Lung (tissue), 11 donors: ENCODE measurements at regions not wholly inside any gene's neighbourhood (a gene's known extent, or its start where the extent isn't known, plus 50 kb on each side); places are given as distances from the start of the nearest gene placed in this dataset.

Source experiments
- ATAC-seq: fragments of 200-7000 bp; cut with Tn5 transposase; one replicate; pipeline ENCODE4 v1.9.1; 2020; ENCODE audit warnings: moderate number of reproducible peaks; ENCODE audit not compliant: insufficient read depth, low FRiP score
- DNase-seq, 3 donors: peaks; one replicate each; pipeline ENCODE4 v3.0.0-alpha.2; 2013 to 2017
- H3K27ac ChIP-seq, 2 donors: one replicate each; pipeline ENCODE4 v1.5.1; 2013; ENCODE audit warnings: mild to moderate bottlenecking in 2 of 2, moderate library complexity in 2 of 2, control low read depth in 1 of 2, inconsistent platforms in 1 of 2, low read depth in 1 of 2, low read length in 1 of 2
- H3K27me3 ChIP-seq, 3 donors: one replicate each; pipeline ENCODE4 v1.5.1; 2013; ENCODE audit warnings: low read length in 2 of 3; ENCODE audit not compliant: control insufficient read depth in 3 of 3, insufficient read depth in 3 of 3
- H3K36me3 ChIP-seq, 4 donors: one replicate each; pipeline ENCODE4 v1.5.1; 2013; ENCODE audit warnings: low read length in 4 of 4, mild to moderate bottlenecking in 1 of 4, moderate library complexity in 1 of 4; ENCODE audit not compliant: control insufficient read depth in 4 of 4, insufficient read depth in 4 of 4
- H3K4me1 ChIP-seq, 5 donors: one replicate each; pipeline ENCODE4 v1.5.1; 2013; ENCODE audit warnings: low read length in 5 of 5, mild to moderate bottlenecking in 2 of 5, moderate library complexity in 1 of 5; ENCODE audit not compliant: control insufficient read depth in 5 of 5, insufficient read depth in 5 of 5
- H3K4me3 ChIP-seq: one replicate; pipeline ENCODE4 v1.5.1; 2013; ENCODE audit warnings: mild to moderate bottlenecking, control low read depth, moderate library complexity
- H3K9ac ChIP-seq, 2 donors: one replicate each; pipeline ENCODE4 v1.5.1; 2013; ENCODE audit warnings: low read length in 2 of 2, control low read depth in 1 of 2; ENCODE audit not compliant: insufficient read depth in 1 of 2
- H3K9me3 ChIP-seq, 4 donors: one replicate each; pipeline ENCODE4 v1.5.1; 2013; ENCODE audit warnings: low read length in 3 of 4, mild to moderate bottlenecking in 1 of 4, moderate library complexity in 1 of 4; ENCODE audit not compliant: control insufficient read depth in 4 of 4, insufficient read depth in 3 of 4
- WGBS, 2 donors: extraction: QIAGEN DNeasy Blood & Tissue Kit; methylation state at CpG; one replicate each; pipeline ENCODE4 v1.1.7; 2013; 5-methylcytosine and 5-hydroxymethylcytosine counted together
- TF ChIP-seq, protein P1 (sequence below): IDR thresholded peaks from 2 replicates; pipeline ENCODE4 v1.5.1; 2012; ENCODE audit warnings: mild to moderate bottlenecking; ENCODE audit errors: control extremely low read depth, extremely low read depth
- donor health status: control.
- donor health status: control.
- donor health status: Bipolar disorder and iron deficiency.
- donor health status: healthy.
- donor health status: DM: yes; HTN: yes; CAD: no.

DNA sequence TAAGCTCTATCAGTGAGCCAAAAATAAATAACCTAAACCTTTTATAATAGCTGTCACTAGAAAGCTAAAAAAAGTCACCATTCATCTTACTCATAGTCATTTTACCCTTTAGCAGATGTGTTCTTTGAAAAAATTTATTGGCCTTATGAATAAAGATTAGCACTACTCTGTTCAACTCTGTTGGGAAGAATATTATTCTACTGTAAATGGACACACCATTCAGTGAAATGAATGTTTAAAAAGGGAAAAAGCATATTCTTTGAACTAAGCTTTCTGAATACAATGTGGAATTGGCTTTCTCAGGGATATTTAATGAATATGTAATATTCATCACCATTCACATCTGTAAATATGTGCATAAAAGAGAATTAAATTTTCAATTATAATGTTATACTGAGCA lies 422.0 kb downstream of the CBLN2 start:
- TF ChIP-seq, protein P1, sequence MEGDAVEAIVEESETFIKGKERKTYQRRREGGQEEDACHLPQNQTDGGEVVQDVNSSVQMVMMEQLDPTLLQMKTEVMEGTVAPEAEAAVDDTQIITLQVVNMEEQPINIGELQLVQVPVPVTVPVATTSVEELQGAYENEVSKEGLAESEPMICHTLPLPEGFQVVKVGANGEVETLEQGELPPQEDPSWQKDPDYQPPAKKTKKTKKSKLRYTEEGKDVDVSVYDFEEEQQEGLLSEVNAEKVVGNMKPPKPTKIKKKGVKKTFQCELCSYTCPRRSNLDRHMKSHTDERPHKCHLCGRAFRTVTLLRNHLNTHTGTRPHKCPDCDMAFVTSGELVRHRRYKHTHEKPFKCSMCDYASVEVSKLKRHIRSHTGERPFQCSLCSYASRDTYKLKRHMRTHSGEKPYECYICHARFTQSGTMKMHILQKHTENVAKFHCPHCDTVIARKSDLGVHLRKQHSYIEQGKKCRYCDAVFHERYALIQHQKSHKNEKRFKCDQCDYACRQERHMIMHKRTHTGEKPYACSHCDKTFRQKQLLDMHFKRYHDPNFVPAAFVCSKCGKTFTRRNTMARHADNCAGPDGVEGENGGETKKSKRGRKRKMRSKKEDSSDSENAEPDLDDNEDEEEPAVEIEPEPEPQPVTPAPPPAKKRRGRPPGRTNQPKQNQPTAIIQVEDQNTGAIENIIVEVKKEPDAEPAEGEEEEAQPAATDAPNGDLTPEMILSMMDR, result no peak
- no peak overlapping the region for H3K9ac ChIP-seq
- DNase-seq (no peak), ATAC-seq (no peak)
- no peaks in the 10 kb centered on the region for H3K9me3 ChIP-seq
- H3K4me3 ChIP-seq, result no peak overlapping the region
- no peaks in the 10 kb centered on the region for H3K27me3 ChIP-seq
- H3K36me3 ChIP-seq, result no peaks in the 10 kb centered on the region
- H3K27ac ChIP-seq, result no peak overlapping the region
- H3K4me1 ChIP-seq, result no peaks in the 10 kb centered on the region

- WGBS, 2 donors, result 88 to 92% methylated on average over 7 of the region's 7 CpGs
- Histone ChIP-seq H3K27me3 (no peaks in the 10 kb centered on the region), H3K27ac (no peak overlapping the region), H3K4me1 (no peaks in the 10 kb centered on the region), H3K9me3 (no peaks in the 10 kb centered on the region), H3K9ac (no peak overlapping the region), H3K36me3 (no peaks in the 10 kb centered on the region), H3K4me3 (no peak overlapping the region)
- TF ChIP-seq, protein P1, result no peak
- DNase-seq (no peak), ATAC-seq (no peak)
Measured at GRCh38 chr18:72119082-72119481, 425.1 kb downstream of the CBLN2 start.

- no peak overlapping the region for H3K27ac ChIP-seq
- H3K4me3 ChIP-seq, result no peak overlapping the region
- 78 to 90% methylated on average over 4 of the region's 4 CpGs for WGBS, 2 donors
- no peak for ATAC-seq
- no peaks in the 10 kb centered on the region for H3K9me3 ChIP-seq
- DNase-seq, result no peak
- TF ChIP-seq, protein P1, result no peak
- H3K27me3 ChIP-seq, result no peaks in the 10 kb centered on the region
- H3K36me3 ChIP-seq, result no peaks in the 10 kb centered on the region
- no peaks in the 10 kb centered on the region for H3K4me1 ChIP-seq
- H3K9ac ChIP-seq, result no peak overlapping the region
Measured at GRCh38 chr18:72114801-72115594, 429.1 kb downstream of the CBLN2 start.
